Adrenal gland (tissue), 5 donors: ENCODE measurements at regions not wholly inside any gene's neighbourhood (a gene's known extent, or its start where the extent isn't known, plus 50 kb on each side); places are given as distances from the start of the nearest gene placed in this dataset.

Experiments
- CTCF ChIP-seq, 6 experiments: fragments of 450-650 bp in 4 of 6; fragments of 200-600 bp in 2 of 6; sonication (generic) in 1 of 6; IDR thresholded peaks; 1 replicate in 5 of 6; 2 replicates in 1 of 6; pipeline versions ENCODE4 v1.5.1 to v1.8.0; 2016 to 2021; ENCODE audit warnings: antibody characterized with exemption in 6 of 6, mild to moderate bottlenecking in 2 of 6, moderate library complexity in 1 of 6
- POLR2A ChIP-seq, 2 donors: fragments of 450-650 bp; IDR thresholded peaks; one replicate each; pipeline ENCODE4 v1.6.1; 2017; ENCODE audit warnings: antibody characterized with exemption in 2 of 2, mild to moderate bottlenecking in 2 of 2, moderate library complexity in 1 of 2
- donor health status: DM: no; HTN: no; CAD: no.

- no peak for TF ChIP-seq CTCF (IDR thresholded peaks at IDR 0.05)
- TF ChIP-seq POLR2A (IDR thresholded peaks at IDR 0.05): no peak
These were observed 78.3 kb upstream of the RTL1 start for GRCh38 chr14:100981809-100982208.
